Stimulated activated memory B cell treated with anti-CD40 and anti-IgM and Interleukin-4, amounts not matched to agents 10 μg/mL and 1 μg/mL and 100 μg/mL, for 72 hours (primary cell): ENCODE measurements at regions not wholly inside any gene's neighbourhood (a gene's known extent, or its start where the extent isn't known, plus 50 kb on each side); places are given as distances from the start of the nearest gene placed in this dataset.

Experiments used
- ATAC-seq: fragments of 150-1000 bp; cut with Tn5 transposase; 2 replicates; pipeline ENCODE4 v1.10.0; 2021
- H3K27ac Mint-ChIP-seq: one replicate; pipeline ENCODE4 v1.8.0; 2022; ENCODE audit warnings: mild to moderate bottlenecking, mixed read lengths
- H3K27me3 Mint-ChIP-seq: one replicate; pipeline ENCODE4 v1.8.0; 2022; ENCODE audit warnings: mixed read lengths
- H3K36me3 Mint-ChIP-seq: one replicate; pipeline ENCODE4 v1.8.0; 2022; ENCODE audit warnings: mixed read lengths
- H3K4me1 Mint-ChIP-seq: one replicate; pipeline ENCODE4 v1.8.0; 2022; ENCODE audit warnings: mixed read lengths
- H3K4me3 Mint-ChIP-seq: one replicate; pipeline ENCODE4 v1.8.0; 2022; ENCODE audit warnings: mild to moderate bottlenecking, moderate library complexity, mixed read lengths
- H3K9me3 Mint-ChIP-seq: one replicate; pipeline ENCODE4 v1.8.0; 2022; ENCODE audit warnings: mixed read lengths

DNA sequence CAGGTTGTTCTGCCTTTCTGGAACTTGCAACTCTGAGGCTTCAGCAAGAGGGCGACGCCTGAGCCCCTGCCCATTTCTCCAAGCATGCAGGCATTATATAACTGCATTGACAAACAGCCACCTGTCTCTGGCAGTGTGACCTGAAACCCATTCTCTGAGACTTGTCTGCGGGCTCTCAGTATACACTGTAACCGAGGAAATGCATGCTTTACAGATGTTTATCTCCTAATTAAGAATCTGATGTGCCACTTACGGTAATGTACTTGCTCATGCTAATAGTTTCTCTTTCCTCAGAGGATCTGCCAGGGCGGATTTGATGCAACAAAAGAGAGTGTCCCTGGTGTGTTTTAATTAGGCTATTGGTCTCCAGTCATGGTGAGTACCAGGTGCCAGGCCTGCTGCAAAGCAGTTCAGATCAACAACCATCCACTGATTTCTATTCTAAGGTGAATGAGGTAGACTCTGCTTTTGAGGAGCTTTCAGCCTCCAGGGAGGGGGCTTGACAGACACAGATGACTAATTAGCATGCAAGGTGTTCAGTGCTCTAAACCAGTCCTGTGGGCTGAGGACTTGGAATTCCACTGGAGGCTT, 593.7 kb upstream of the KLF4 start:
- Mint-ChIP-seq H3K4me1 (no peaks in the 10 kb centered on the region), H3K36me3 (no peaks in the 10 kb centered on the region), H3K27ac (no peak overlapping the region), H3K9me3 (no peaks in the 10 kb centered on the region), H3K4me3 (no peak overlapping the region), H3K27me3 (no peaks in the 10 kb centered on the region)
- no peak for ATAC-seq

DNA sequence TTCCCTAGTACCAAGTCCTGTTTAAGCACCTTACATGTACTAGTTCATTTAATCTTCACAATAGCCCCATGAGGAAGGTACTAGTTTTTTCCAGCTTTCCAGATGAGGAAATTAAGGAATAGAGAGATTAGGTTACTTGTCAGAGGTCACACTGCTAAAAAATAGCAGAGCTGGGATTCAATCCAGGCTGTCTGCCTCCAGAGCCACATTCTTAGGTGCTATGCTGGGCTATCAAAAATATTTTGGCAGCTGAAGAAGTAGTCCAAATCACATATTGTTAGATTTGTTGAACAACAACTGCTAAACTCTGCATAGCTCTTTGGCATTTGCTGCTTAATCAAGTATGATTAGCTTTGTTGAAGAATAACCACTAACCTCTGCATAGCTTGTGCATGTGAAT, 591.5 kb upstream of the KLF4 start:
- Mint-ChIP-seq H3K9me3 (no peaks in the 10 kb centered on the region), H3K27ac (no peak overlapping the region), H3K36me3 (no peaks in the 10 kb centered on the region), H3K27me3 (no peaks in the 10 kb centered on the region), H3K4me1 (no peaks in the 10 kb centered on the region), H3K4me3 (no peak overlapping the region)
- ATAC-seq = no peak

DNA sequence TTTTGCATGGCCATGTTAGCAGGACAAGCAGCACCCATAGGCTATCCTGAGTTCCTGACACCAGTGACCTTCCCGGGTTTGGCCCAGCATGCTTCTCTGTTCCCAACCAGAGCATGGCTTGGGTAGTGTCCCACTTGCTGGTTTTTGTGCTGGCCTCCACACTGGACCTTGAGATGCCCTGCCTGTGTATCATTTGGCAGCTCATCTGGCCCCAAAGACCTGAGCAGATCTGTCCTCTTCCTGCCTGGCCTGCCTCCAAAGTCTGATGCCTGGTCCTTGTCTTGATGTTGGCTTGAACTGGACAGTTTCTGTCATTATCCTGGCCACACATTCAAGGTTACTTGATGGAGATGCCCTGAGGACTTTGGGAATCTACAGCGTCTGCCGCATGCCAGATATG, 590.7 kb upstream of the KLF4 start:
- no peaks in the 10 kb centered on the region for H3K9me3 Mint-ChIP-seq
- no peaks in the 10 kb centered on the region for H3K27me3 Mint-ChIP-seq
- ATAC-seq = no peak
- no peak overlapping the region for H3K4me3 Mint-ChIP-seq
- no peaks in the 10 kb centered on the region for H3K4me1 Mint-ChIP-seq
- H3K27ac Mint-ChIP-seq = no peak overlapping the region
- H3K36me3 Mint-ChIP-seq = no peaks in the 10 kb centered on the region

DNA sequence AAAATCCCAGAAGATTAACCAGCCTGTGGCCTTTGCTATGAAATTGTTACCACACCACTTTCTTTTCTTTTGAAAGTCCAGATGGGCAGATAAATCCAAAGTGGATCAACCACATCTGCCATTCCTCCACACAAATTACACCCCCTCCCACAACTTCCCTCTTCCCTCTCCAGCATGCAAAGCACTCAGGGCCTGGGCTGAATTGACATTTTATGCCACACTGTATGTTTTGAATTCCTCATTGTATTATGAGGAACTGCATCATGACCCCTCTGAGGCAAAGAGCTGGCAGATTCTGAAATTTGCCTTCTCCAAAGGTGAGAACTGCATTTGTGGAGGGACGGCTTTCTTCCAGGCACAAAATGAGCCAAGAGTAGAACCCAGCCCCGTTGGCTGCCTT, 589.2 kb upstream of the KLF4 start:
- Mint-ChIP-seq H3K27ac (no peak overlapping the region), H3K4me3 (no peak overlapping the region), H3K4me1 (no peaks in the 10 kb centered on the region), H3K9me3 (no peaks in the 10 kb centered on the region), H3K36me3 (no peaks in the 10 kb centered on the region), H3K27me3 (no peaks in the 10 kb centered on the region)
- no peak for ATAC-seq

DNA sequence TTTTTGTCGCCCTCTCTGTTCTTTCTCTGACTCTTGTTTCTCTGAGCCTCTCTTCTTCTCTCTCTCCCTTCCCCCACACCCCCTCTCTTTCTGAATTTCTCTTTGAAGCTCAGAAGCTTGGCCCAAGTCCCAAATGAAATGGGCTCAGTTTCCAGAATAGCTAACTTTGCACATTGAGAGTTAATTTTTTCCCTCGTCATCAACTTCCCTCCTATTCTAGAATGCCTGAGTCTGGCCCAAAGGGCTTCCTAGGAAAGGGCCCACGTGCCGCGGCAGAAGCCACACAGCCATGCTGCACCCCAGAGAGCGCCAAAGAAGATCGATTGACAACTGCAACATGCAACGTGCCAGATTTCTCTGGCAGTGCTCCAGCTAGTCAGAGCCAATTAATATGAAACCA, 588.8 kb upstream of the KLF4 start:
- no peaks in the 10 kb centered on the region for H3K27me3 Mint-ChIP-seq
- H3K27ac Mint-ChIP-seq = no peak overlapping the region
- H3K4me3 Mint-ChIP-seq = no peak overlapping the region
- no peaks in the 10 kb centered on the region for H3K4me1 Mint-ChIP-seq
- no peaks in the 10 kb centered on the region for H3K36me3 Mint-ChIP-seq
- no peak for ATAC-seq
- no peaks in the 10 kb centered on the region for H3K9me3 Mint-ChIP-seq

DNA sequence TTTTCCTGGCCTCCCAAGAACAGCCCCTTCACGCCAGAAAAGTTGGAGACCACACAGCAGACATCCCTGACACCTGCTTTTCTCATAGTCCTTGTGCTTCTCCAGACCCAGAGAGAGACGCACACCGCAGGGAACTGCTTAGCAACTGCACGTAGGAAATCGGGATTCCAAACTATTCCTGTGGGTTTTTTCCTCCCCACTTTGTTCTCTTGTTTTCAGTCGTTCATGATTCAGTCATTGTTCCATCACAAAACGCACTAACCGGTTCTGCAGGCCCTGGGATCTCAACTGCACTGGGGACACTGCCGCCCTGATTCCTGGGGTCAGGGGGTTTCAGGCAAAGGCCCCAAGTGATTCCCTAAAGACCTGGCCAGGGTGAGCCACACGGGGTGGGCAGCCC, 588.0 kb upstream of the KLF4 start:
- no peak for ATAC-seq
- Mint-ChIP-seq H3K4me1 (no peaks in the 10 kb centered on the region), H3K36me3 (no peaks in the 10 kb centered on the region), H3K27me3 (no peaks in the 10 kb centered on the region), H3K27ac (no peak overlapping the region), H3K9me3 (no peaks in the 10 kb centered on the region), H3K4me3 (no peak overlapping the region)

DNA sequence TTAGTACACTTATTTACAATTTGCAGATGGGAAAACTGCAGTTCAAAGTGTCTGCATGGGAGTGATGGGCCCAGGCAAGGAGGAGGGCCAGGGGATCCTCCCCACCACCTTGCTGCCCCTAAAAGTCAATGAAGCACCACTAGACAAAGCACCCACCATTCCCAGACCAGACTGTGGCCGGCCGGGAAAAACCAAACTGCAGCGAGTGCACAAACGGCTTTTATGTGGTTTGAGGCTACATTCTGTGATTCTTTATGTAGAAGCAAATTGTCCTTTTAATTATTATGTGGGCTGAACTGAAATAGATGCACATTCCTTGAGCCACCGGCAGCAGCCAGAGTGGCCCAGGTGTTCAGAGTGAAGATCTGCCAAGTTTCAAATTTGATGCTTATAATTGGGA, 585.3 kb upstream of the KLF4 start:
- no peak overlapping the region for H3K4me3 Mint-ChIP-seq
- H3K9me3 Mint-ChIP-seq = no peaks in the 10 kb centered on the region
- H3K36me3 Mint-ChIP-seq = no peaks in the 10 kb centered on the region
- H3K27ac Mint-ChIP-seq = no peak overlapping the region
- no peaks in the 10 kb centered on the region for H3K27me3 Mint-ChIP-seq
- ATAC-seq = no peak
- H3K4me1 Mint-ChIP-seq = no peaks in the 10 kb centered on the region

DNA sequence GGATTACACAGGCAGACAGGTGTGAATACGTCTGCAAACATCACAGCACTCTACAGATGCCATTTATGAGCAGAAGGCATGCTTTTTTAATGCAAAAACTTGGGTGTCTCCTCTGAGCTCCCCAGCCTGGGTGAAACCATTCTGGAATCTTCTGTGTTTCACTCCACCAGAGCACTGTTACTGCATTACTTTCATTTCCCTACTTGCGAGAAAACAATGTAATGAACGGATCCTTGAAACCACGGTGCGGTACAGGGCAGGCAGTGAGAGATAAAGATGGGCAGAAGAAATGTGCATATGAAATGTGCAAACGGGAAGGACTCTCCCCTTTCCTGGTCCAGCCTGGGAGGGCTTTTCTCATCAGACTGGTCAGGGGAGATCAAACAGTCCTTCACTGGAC, 584.3 kb upstream of the KLF4 start:
- H3K9me3 Mint-ChIP-seq = no peaks in the 10 kb centered on the region

DNA sequence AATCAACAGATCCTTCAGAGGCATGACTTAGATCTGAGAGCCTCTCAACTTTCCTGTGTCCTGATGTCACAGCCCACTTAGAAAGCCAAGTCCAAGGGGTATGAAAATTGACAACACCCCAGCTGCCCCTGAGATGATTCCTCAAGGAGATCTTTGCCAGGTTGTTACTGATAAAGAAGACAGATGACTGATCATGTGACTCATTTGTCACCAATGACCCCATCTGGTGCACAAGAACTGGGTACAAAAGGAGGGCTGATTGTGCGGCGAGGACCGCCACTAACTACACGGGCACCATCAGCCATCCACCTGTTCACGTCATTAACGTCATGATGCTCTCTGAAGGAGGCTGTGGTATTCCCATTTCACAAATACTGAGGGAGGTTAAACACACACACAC, 583.2 kb upstream of the KLF4 start:
- H3K4me1 Mint-ChIP-seq = no peaks in the 10 kb centered on the region
- no peak overlapping the region for H3K4me3 Mint-ChIP-seq
- no peak for ATAC-seq
- no peaks in the 10 kb centered on the region for H3K27me3 Mint-ChIP-seq
- H3K27ac Mint-ChIP-seq = no peak overlapping the region
- H3K9me3 Mint-ChIP-seq = no peaks in the 10 kb centered on the region
- H3K36me3 Mint-ChIP-seq = no peaks in the 10 kb centered on the region

More for the DNA sequence above, 584.3 kb upstream of the KLF4 start:
- Mint-ChIP-seq H3K27me3 (no peaks in the 10 kb centered on the region), H3K4me1 (no peaks in the 10 kb centered on the region), H3K4me3 (no peak overlapping the region), H3K27ac (no peak overlapping the region), H3K36me3 (no peaks in the 10 kb centered on the region)
- ATAC-seq = no peak

DNA sequence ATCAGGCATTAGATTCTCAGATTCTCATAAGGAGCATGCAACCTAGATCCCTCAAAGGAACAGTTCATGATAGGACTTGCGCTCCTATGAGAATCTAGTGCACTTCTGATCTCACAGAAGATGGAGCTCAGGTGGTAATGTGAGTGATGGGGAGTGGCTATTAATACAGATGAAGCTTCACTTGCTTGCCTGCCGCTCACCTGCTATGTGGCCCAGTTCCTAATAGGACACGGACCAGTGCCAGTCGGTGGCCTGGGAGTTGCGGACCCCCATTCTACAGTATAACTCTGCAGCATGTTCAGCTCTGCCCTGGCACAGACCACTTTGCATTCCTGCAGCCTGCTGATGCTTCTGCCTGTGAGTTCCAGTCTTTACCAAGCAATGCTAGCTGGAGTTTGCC, 581.3 kb upstream of the KLF4 start:
- Mint-ChIP-seq H3K27me3 (no peaks in the 10 kb centered on the region), H3K9me3 (no peaks in the 10 kb centered on the region), H3K36me3 (no peaks in the 10 kb centered on the region), H3K27ac (no peak overlapping the region), H3K4me1 (no peaks in the 10 kb centered on the region), H3K4me3 (no peak overlapping the region)
- ATAC-seq = no peak

DNA sequence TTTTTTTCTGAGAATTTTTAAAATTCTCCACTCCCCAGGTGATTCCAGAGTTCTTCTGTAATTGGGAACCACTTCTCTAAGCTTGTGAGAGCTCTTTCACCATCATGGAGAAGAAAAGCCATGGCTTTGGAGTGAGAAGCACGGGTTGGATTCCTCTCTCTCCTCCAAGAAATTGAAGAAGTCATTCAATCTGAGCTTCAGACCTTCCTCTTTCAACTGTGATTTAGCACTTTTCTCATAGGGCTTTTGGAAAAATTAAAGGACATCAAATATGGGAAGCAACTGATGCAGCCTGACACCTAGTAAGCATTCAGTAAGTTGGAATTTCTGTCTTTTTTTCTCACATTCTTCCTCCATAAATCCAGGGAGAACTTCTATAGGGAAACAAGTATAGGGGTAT, 580.4 kb upstream of the KLF4 start:
- Mint-ChIP-seq H3K4me1 (no peaks in the 10 kb centered on the region), H3K9me3 (no peaks in the 10 kb centered on the region), H3K27me3 (no peaks in the 10 kb centered on the region), H3K27ac (no peak overlapping the region), H3K4me3 (no peak overlapping the region), H3K36me3 (no peaks in the 10 kb centered on the region)
- no peak for ATAC-seq

DNA sequence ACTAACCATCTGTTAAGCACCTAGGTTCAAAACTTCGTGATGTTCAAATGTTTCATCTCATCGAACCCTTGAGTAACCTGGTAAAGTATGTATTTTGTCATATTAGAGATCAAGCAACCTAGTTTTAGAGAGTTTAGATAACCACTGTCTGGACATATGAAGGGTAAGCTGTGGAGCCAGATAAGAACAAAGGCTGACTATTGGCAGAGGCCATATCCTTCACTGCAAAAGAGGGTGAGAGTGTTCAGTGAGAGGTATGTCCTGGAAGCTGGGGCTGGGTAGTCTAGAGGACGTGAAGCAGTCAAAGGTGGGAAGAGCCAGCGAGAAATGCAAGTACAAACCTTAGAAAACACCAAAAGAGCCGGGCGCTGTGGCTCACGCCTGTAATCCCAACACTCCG, 573.1 kb upstream of the KLF4 start:
- Mint-ChIP-seq H3K27me3 (no peaks in the 10 kb centered on the region), H3K4me1 (no peaks in the 10 kb centered on the region), H3K9me3 (peaks cover 3% of the 10 kb centered on the region), H3K4me3 (no peak overlapping the region), H3K36me3 (peaks cover 5% of the 10 kb centered on the region), H3K27ac (no peak overlapping the region)
- ATAC-seq = no peak

DNA sequence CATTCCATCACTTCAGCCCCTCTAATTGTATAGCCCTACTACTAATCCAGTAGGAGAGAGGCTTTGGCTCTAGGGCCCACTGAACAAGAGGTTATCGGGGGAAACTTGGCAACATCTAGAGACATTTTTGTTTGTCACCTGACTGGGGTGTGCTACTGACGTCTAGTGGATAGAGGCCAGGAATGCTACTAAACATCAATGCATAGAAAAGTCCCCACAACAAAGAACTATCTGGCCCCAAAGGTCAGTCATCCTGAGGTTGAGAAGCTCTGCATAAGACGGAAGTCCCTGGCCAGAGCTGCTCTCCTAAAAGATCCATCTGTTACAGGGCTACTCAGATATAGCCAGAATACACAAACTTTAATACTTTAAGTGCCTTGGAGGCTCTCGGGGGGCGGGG, 570.6 kb upstream of the KLF4 start:
- no peak for ATAC-seq
- peaks cover 3% of the 10 kb centered on the region for H3K9me3 Mint-ChIP-seq
- H3K27me3 Mint-ChIP-seq = no peaks in the 10 kb centered on the region
- H3K4me3 Mint-ChIP-seq = no peak overlapping the region
- H3K36me3 Mint-ChIP-seq = peaks cover 5% of the 10 kb centered on the region
- H3K4me1 Mint-ChIP-seq = no peaks in the 10 kb centered on the region
- H3K27ac Mint-ChIP-seq = no peak overlapping the region

DNA sequence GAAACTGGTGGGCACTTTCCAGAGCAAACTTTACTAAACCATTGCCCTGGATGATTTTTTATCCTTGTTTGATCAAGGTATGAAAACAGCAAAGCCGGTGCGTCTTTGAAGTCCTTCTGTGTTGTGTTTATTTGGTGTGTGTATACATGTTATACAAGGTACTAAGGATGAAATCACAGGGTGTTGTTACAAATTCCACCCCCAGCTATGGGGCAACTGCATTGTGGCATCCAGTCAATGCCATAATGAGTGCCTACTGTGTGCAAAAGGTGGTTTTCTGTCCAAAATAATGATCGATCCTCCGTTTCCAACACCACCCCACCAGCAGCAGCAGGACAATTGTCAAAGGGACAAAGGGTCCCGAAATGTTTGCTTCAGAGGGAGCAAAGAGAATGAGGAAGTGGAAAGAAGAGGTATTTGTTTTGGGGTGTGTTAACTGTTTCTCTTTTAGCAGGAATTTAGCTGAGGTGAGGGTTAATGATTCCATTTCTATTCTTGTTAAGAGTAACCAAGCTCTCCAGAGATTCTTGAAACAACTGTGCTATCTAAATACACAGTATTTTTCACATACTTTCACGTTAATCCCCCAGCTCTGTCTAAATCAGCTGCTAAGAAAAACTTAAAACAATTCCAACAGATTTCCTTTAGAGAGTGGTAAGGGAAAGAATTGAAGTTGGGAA, 568.7 kb upstream of the KLF4 start:
- no peak for ATAC-seq
- Mint-ChIP-seq H3K9me3 (peaks cover 3% of the 10 kb centered on the region), H3K27ac (no peak overlapping the region), H3K4me1 (no peaks in the 10 kb centered on the region), H3K27me3 (no peaks in the 10 kb centered on the region), H3K36me3 (peaks cover 5% of the 10 kb centered on the region), H3K4me3 (no peak overlapping the region)

DNA sequence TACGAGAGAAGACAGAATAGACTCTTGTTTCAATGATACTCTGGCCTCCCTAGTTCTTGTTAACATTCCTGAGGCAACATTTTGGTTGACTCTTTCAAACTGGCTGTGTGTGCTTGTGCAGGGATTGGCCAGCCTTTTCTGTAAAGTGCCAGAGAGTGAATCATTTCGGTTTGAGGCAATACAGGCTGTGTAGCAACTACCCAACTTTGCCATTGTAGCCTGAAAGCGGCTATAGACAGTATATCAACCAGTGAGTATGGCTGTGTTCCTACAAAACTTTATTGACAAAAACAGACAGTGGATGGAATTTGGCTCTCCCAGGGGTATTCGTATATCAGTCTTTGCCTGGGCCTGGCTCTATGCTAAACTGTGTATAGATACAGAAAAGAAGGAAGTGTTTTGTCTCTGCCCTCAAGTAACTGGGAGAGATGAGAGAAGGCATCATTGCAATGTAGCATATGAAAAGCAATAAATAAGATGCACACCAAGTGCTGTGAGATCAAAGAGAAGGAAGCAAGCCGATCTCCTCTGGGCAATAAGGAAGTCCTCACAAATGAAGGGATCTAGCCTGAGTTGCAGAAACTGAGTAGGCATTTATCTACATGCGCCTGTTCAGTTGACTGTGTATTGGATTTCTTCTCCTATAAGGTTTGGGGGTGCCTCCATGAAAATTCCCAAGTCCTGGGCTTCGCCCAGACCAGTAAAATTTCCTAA, 568.0 kb upstream of the KLF4 start:
- Mint-ChIP-seq H3K27me3 (no peaks in the 10 kb centered on the region), H3K4me1 (no peaks in the 10 kb centered on the region), H3K9me3 (peaks cover under 1% of the 10 kb centered on the region), H3K36me3 (peaks cover 2% of the 10 kb centered on the region), H3K4me3 (no peak overlapping the region), H3K27ac (no peak overlapping the region)
- no peak for ATAC-seq

DNA sequence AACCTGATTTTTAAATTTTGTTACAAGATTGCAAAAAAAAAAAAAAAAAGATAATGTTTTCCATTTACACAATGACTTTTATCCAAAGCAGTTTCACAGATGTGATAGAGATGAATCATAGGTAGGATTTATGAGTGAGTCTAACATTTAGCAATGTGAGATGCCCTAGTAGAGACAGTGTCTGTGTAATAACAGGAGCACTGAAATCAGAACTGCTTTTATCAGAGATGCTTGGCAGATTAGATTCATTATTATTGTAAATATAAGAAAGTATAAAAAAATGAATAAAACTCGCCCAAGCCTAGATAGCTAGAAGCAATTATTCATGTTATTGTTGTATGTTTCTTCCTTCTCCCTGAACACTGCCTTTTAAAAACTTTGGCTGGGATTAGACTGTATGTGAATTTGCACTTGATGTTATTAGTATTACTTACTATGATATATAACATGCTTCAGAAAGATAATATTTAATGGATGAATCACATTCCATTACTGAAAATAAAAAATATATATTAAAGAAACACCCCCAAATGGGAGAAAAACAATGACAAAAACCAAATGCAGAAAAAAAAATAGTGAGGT, 567.3 kb upstream of the KLF4 start:
- Mint-ChIP-seq H3K27me3 (no peaks in the 10 kb centered on the region), H3K4me3 (no peak overlapping the region), H3K36me3 (no peaks in the 10 kb centered on the region), H3K27ac (no peak overlapping the region), H3K4me1 (no peaks in the 10 kb centered on the region), H3K9me3 (no peaks in the 10 kb centered on the region)
- ATAC-seq = no peak
